Testis (tissue), 2 donors: ENCODE measurements at regions not wholly inside any gene's neighbourhood (a gene's known extent, or its start where the extent isn't known, plus 50 kb on each side); places are given as distances from the start of the nearest gene placed in this dataset.

Experiments used
- POLR2A ChIP-seq: fragments of 450-650 bp; IDR thresholded peaks from one replicate; pipeline ENCODE4 v1.6.1; 2017; ENCODE audit warnings: antibody characterized with exemption, mild to moderate bottlenecking, moderate library complexity
- TF ChIP-seq, protein P1 (sequence below), 3 experiments: fragments of 450-650 bp in 2 of 3; fragments of 200-600 bp in 1 of 3; sonication (generic) in 1 of 3; IDR thresholded peaks; one replicate each; pipeline ENCODE4 v1.5.1; 2016 to 2019; ENCODE audit warnings: antibody characterized with exemption in 3 of 3, mild to moderate bottlenecking in 2 of 3, moderate library complexity in 1 of 3

GRCh38 chr15:96158938-96159337 lies 171.6 kb upstream of the NR2F2 start:
- TF ChIP-seq, protein P1, sequence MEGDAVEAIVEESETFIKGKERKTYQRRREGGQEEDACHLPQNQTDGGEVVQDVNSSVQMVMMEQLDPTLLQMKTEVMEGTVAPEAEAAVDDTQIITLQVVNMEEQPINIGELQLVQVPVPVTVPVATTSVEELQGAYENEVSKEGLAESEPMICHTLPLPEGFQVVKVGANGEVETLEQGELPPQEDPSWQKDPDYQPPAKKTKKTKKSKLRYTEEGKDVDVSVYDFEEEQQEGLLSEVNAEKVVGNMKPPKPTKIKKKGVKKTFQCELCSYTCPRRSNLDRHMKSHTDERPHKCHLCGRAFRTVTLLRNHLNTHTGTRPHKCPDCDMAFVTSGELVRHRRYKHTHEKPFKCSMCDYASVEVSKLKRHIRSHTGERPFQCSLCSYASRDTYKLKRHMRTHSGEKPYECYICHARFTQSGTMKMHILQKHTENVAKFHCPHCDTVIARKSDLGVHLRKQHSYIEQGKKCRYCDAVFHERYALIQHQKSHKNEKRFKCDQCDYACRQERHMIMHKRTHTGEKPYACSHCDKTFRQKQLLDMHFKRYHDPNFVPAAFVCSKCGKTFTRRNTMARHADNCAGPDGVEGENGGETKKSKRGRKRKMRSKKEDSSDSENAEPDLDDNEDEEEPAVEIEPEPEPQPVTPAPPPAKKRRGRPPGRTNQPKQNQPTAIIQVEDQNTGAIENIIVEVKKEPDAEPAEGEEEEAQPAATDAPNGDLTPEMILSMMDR (IDR thresholded peaks at IDR 0.05): no peak
- no peak for TF ChIP-seq POLR2A
